ENCODE measurements at regions not wholly inside any gene's neighbourhood (a gene's known extent, or its start where the extent isn't known, plus 50 kb on each side); places are given as distances from the start of the nearest gene placed in this dataset.

DNA sequence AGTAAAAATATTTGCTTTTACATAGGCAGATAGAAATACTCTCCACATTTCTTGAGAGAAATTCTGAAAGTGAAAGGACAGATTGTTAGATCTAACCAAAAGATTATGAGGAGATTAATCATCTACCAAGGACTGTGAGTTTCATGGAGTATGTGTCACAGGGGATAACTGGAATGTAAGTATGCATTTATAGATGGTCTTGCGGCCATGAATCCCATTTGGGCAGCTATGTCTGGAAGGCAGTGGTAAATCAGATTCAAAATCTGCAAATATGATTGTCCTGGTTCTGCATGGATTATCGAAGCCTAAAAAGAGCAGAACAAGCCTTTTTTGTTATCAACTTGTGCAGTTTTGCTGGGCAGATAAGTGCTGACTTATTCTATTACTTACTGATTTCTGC is 293.8 kb downstream of the RFPL4B start:
- TF ChIP-seq POLR2AphosphoS5 (IDR thresholded peaks at IDR 0.05; ENCODE audit: low read depth, low read length) (no peak), REST (IDR thresholded peaks at IDR 0.05; ENCODE audit: insufficient read depth in 1 of 2, low read depth in 2 of 2, low read length in 2 of 2) (no peak), SIN3A (IDR thresholded peaks at IDR 0.05; ENCODE audit: borderline replicate concordance, insufficient read depth, low read length) (no peak)
